Thoracic aorta (tissue), 2 donors: ENCODE measurements at regions not wholly inside any gene's neighbourhood (a gene's known extent, or its start where the extent isn't known, plus 50 kb on each side); places are given as distances from the start of the nearest gene placed in this dataset.

Source experiments
- ATAC-seq: fragments of 150-250 bp; one replicate; pipeline ENCODE4 v1.8.0; 2017; ENCODE audit warnings: low read depth; ENCODE audit not compliant: insufficient number of reproducible peaks, low FRiP score
- DNase-seq: peaks from one replicate; pipeline ENCODE4 v3.0.0-alpha.2; 2020; ENCODE audit warnings: low spot score
- H3K27ac ChIP-seq, 2 donors: fragments of 200-600 bp; sonication (generic); 1 replicate in 1 of 2; 2 replicates in 1 of 2; pipeline ENCODE4 v1.5.1; 2016; ENCODE audit warnings: mild to moderate bottlenecking in 2 of 2, moderate library complexity in 2 of 2
- H3K27me3 ChIP-seq: fragments of 200-600 bp; sonication (generic); replicated peaks from 2 replicates; pipeline ENCODE4 v1.6.0; 2016; ENCODE audit warnings: mild to moderate bottlenecking; ENCODE audit not compliant: insufficient read depth
- H3K36me3 ChIP-seq: fragments of 200-600 bp; sonication (generic); one replicate; pipeline ENCODE4 v1.5.1; 2016
- H3K4me1 ChIP-seq, 2 donors: fragments of 200-600 bp; sonication (generic); 1 replicate in 1 of 2; 2 replicates in 1 of 2; pipeline versions ENCODE4 v1.5.1 to v1.6.0; 2016; ENCODE audit warnings: low read depth in 2 of 2, mild to moderate bottlenecking in 1 of 2; ENCODE audit not compliant: control insufficient read depth in 1 of 2
- H3K4me3 ChIP-seq: fragments of 200-600 bp; sonication (generic); 2 replicates; pipeline ENCODE4 v1.5.1; 2016; ENCODE audit warnings: mild to moderate bottlenecking
- H3K9me3 ChIP-seq: fragments of 200-600 bp; sonication (generic); 2 replicates; pipeline ENCODE4 v1.5.1; 2016
- TF ChIP-seq, protein P1 (sequence below): fragments of 200-600 bp; sonication (generic); IDR thresholded peaks from one replicate; pipeline ENCODE4 v1.5.1; 2019; ENCODE audit warnings: antibody characterized with exemption

DNA sequence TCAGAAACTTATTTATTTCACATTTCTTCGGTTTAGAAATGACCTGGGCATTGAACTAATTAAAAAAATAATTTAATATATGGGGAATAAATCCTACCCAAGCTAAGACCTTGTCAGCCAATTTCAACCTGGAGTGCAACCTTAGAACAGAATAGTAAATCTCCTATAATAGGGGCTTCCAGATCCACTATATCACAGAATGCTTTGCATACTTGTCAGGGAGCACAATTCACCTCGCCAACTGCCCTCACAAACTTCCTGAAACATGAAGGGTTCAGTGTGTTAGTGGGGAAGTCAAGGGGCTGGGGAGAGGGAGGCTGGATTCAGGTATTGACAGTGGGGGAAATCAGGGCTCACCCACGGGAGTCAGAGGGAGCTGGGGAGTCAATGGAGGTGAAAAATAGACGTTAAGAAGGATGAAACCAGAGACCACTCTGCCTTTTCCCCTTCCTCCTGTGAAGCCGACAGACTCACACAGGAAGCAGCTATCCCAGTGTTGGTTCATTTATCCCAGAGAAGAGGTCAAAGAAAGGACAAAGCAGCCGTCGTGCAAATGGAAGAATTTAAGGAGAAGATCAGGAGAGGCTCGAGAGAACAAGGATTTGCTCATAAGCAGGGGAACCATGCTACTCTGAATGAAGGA lies 453.3 kb downstream of the NUF2 start:
- no peaks in the 10 kb centered on the region for H3K36me3 ChIP-seq
- no peaks in the 10 kb centered on the region for H3K27me3 ChIP-seq
- ATAC-seq (no peak), DNase-seq (no peak)
- H3K4me3 ChIP-seq, result no peak overlapping the region
- H3K27ac ChIP-seq, result no peak overlapping the region
- no peaks in the 10 kb centered on the region for H3K4me1 ChIP-seq
- TF ChIP-seq, protein P1, sequence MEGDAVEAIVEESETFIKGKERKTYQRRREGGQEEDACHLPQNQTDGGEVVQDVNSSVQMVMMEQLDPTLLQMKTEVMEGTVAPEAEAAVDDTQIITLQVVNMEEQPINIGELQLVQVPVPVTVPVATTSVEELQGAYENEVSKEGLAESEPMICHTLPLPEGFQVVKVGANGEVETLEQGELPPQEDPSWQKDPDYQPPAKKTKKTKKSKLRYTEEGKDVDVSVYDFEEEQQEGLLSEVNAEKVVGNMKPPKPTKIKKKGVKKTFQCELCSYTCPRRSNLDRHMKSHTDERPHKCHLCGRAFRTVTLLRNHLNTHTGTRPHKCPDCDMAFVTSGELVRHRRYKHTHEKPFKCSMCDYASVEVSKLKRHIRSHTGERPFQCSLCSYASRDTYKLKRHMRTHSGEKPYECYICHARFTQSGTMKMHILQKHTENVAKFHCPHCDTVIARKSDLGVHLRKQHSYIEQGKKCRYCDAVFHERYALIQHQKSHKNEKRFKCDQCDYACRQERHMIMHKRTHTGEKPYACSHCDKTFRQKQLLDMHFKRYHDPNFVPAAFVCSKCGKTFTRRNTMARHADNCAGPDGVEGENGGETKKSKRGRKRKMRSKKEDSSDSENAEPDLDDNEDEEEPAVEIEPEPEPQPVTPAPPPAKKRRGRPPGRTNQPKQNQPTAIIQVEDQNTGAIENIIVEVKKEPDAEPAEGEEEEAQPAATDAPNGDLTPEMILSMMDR, result no peak
- H3K9me3 ChIP-seq, result no peaks in the 10 kb centered on the region

- H3K4me1 ChIP-seq, result no peaks in the 10 kb centered on the region
- no peak overlapping the region for H3K27ac ChIP-seq
- TF ChIP-seq, protein P1, result no peak
- DNase-seq (no peak), ATAC-seq (no peak)
- no peaks in the 10 kb centered on the region for H3K27me3 ChIP-seq
- H3K9me3 ChIP-seq, result peaks cover 10% of the 10 kb centered on the region
- no peaks in the 10 kb centered on the region for H3K36me3 ChIP-seq
- H3K4me3 ChIP-seq, result no peak overlapping the region
Measured at GRCh38 chr1:163777205-163777604, 455.5 kb downstream of the NUF2 start.

DNA sequence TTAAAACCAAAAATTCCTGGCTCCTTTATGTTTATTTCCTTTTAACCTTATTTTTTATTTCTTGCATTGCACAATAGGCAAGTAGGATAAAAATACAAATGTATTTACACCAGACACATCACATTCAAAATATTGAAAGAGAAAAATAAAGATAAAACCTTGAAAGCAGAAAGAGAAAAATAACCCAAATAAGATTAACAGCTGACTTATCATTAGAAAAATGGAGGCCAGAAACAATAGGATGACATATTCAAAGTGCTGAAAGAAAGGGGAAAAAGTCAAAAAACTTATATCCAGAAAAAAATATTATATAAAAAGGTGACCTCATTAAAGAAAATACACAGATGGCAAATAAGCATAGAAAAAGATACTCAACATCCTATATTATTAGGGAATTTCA lies 459.4 kb downstream of the NUF2 start:
- Histone ChIP-seq H3K27ac (no peak overlapping the region), H3K27me3 (no peaks in the 10 kb centered on the region), H3K4me1 (no peaks in the 10 kb centered on the region), H3K9me3 (peaks cover 10% of the 10 kb centered on the region), H3K36me3 (no peaks in the 10 kb centered on the region), H3K4me3 (no peak overlapping the region)
- DNase-seq (no peak), ATAC-seq (no peak)
- TF ChIP-seq, protein P1, result no peak

DNA sequence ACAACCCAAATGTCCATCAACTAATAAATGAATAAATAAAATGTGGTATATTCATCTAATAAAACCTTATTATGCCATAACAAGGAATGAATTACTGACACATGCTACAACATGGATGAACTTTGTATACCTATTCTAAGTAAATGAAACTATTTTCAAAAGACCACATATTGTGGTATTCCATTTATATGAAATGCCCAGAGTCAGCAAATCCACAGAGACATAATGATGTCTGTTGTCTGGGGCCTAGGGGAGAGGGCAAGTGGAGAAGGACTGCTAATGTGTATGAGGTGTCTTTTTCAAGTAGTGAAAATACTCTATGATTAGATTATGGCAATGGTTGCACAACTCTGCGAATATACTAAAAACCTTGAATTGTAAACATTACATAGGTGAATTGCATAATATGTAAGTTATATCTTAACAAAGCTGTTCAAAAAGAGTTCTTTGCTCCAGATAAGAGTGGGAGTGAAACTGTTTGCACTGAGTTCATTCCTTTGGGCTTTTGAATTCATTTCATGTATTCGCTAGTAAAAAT lies 464.2 kb downstream of the NUF2 start:
- DNase-seq, result no peak
- TF ChIP-seq, protein P1, result no peak
- no peak for ATAC-seq
- Histone ChIP-seq H3K9me3 (peaks cover 10% of the 10 kb centered on the region), H3K4me1 (no peaks in the 10 kb centered on the region), H3K4me3 (no peak overlapping the region), H3K36me3 (no peaks in the 10 kb centered on the region), H3K27me3 (no peaks in the 10 kb centered on the region), H3K27ac (no peak overlapping the region)

- ATAC-seq, result no peak
- Histone ChIP-seq H3K36me3 (no peaks in the 10 kb centered on the region), H3K27me3 (no peaks in the 10 kb centered on the region), H3K4me3 (no peak overlapping the region), H3K4me1 (no peaks in the 10 kb centered on the region), H3K9me3 (no peaks in the 10 kb centered on the region), H3K27ac (no peak overlapping the region)
- TF ChIP-seq, protein P1, result no peak
- no peak for DNase-seq
Measured at GRCh38 chr1:163789911-163790310, 468.2 kb downstream of the NUF2 start.
